ENCODE measurements at regions not wholly inside any gene's neighbourhood (a gene's known extent, or its start where the extent isn't known, plus 50 kb on each side); places are given as distances from the start of the nearest gene placed in this dataset.
"Not testable (repeated sequence)": the region's sequence is repeated elsewhere in the genome, so short reads cannot be mapped to it uniquely, and the experiment has no call there.

DNA sequence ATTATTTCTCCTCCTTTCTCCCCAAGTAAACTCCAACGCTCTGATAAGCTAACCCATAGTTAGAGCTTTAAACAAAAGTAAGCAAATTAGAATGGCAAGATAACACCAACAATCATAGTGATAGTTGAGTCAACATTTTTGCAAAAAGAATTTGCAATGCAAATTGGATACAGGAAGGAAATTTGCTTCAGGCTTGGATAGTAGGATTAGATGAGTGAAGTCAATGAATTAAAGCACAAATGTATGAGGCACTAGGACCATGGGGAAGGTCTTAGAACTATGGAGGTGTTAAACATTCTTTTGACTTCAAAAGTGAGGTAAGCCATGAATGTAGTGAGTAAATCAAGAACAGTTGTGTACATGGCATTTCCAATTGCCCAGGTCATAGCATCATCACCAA is 289.8 kb upstream of the GRAMD2B start:
- no peak for DNase-seq

DNA sequence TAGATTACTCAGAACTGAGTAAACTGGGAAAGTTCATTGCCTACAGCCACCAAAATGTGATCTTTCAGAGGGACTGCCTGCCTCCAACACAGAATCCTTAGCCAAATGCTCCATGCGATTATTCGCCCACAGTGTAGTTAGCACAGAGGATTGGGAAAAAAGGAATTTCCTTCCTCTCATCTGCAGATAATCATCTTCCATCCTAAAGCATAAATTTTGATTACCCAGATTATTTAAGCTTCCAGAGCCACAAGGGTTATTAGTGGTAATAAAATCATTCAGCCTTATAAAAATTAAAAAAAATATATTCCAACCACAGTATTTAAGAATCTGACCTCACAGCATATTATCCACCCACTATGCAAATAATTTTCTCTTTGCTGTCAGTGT is 285.3 kb upstream of the GRAMD2B start:
- DNase-seq: no peak

DNA sequence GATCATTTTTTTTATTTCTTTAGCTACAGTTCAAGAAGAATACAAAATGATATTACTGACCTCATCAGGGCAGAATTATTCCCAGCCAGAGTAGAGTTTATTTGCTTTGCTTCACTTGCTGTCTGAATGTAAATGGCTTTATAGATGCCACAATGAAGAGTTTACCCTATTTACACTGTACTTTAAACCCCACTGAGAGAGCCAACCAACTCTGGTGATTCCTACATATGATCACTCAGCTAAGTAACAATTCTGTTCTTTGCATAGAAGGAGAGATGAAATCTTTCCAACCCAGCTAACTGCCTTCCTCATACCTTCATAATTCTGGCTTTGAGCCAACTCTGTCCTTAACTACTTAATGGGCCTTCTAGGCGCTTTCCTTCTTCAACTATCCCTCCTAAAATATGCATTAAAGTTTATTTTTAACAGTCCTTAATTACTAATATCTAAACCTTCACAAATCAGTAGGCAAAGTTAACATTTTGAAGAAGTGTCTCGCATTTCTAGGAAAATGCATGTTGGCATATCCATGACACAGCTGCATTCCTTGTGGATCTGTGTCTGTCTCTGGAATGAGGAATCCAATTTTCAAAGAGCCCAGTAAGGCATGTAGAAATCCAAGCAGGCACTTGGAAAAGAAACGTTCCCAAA is 284.8 kb upstream of the GRAMD2B start:
- DNase-seq: no peak

DNA sequence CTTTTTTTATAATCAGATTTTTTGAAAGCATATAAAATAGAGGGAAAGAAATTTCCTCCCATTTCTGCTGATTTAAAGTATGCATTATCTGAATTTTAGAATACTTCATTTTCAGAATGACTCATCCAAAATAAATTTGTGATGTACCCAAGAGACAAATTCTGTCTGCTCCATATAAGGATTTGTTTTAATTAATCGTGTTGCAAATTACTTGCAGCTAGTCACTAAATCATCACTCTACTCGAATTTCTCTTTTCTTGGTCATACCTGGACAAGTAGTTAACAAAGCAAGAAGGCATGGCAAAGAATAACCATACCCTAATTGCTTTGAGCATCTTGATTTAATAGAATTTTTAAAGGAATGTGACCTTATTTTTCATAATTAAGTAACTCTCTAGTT is 284.1 kb upstream of the GRAMD2B start:
- no peak for DNase-seq

DNA sequence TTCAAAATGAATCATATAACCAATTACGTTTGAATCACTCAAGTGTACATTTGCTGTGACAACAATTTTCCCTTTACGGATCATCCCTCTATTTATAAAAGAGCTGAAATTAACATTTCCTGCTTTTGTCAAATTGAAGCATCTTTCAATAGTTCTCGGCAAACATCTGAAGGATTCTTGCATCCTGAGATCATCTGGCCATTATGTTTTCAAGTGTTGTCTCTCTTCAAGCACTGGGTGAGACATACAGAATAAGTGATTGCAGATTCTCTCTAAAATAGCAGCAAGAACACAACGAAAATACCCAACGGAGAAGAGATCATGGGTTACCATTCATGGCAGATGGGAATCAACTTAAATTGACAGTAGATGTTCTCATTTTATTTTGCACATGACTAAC is 283.4 kb upstream of the GRAMD2B start:
- no peak for DNase-seq

DNA sequence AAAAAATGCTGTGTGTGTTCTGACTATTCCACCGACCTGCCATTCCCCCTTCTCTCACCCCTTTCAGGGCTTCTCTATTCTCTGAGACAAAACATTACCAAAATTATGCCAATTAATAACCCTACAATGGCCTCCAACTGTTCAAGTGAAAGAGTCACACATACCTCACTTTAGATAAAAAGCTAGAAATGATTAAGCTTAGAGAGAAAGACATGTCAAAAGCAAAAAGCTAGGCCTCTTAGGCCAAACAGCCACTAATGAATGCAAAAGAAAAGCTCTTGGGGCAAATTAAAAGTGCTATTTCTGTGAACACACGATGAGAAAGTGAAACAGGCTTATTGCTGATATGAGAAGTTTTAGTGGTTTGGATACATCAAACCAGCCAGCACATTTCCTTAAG is 279.6 kb upstream of the GRAMD2B start:
- no peak for DNase-seq

DNA sequence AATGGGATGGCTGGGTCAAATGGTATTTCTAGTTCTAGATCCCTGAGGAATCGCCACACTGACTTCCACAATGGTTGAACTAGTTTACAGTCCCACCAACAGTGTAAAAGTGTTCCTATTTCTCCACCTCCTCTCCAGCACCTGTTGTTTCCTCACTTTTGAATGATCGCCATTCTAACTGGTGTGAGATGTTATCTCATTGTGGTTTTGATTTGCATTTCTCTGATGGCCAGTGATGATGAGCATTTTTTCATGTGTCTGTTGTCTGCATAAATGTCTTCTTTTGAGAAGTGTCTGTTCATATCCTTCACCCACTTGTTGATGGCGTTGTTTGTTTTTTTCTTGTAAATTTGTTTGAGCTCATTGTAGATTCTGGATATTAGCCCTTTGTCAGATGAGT is 272.9 kb upstream of the GRAMD2B start:
- not testable (repeated sequence) for DNase-seq

DNA sequence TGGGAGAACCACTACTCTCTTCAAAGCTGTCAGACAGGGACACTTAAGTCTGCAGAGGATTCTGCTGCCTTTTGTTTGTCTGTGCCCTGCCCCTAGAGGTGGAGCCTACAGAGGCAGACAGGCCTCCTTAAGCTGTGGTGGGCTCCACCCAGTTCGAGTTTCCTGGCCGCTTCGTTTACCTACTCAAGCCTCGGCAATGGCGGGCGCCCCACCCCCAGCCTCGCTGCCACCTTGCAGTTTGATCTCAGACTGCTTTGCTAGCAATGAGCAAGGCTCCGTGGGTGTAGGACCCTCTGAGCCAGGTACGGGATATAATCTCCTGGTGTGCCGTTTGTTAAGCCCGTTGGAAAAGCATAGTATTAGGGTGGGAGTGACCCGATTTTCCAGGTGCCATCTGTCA is 267.9 kb upstream of the GRAMD2B start:
- DNase-seq: not testable (repeated sequence)

DNA sequence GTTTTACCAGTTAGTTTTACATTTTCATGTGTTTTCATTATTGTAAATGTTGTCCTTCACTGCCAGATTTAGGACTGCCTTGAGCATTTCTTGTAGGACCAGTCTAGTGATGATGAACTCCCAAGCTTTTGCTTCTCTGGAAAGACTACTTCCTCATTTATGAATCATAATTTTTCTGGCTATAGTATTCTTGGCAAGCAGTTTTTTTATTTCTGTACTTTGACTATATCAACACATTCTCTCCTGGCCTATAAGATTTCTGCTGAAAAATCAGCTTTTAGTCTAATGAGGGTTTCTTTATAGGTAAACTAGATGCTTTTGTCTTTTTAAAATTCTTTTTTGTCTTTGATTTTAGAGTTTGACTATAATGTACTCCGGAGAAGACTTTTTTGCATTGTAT is 256.8 kb upstream of the GRAMD2B start:
- no peak for DNase-seq

DNA sequence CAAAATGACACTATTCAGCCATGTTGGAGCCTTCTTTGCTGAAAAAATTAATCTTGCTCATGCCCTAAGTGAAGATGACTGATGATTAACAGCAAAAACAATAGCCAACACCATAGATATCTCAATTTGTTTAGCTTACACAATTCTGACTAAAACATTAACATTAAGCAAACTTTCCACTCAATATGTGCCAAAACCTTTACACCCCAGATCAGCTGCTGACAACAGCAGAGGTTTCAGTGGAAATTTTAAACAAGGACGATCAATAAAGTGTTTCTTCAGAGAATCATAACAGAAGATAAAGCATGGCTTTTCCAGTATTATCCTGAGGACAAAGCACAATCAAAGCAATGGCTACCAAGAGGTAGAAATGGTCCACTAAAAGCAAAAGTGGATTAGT is 254.4 kb upstream of the GRAMD2B start:
- DNase-seq: no peak

DNA sequence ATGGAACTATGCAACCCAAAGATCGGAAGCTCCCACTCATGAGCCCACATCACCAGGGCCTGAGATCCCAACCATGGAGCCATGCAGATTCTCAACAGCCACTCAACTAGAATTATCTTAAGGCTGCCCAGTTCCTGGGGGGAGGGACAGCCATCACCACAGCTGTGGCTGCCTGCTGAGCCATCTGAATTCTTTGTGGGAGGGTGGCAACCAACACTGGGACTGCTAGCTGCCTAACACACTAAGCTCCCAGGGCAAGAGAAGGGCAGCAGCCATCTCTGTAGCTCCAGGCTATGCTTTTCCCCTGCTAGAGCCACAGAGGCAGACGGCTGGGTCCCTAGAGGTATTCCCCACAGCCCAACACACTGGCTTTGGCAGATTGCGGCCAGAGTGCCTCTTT is 251.3 kb upstream of the GRAMD2B start:
- no peak for DNase-seq

DNA sequence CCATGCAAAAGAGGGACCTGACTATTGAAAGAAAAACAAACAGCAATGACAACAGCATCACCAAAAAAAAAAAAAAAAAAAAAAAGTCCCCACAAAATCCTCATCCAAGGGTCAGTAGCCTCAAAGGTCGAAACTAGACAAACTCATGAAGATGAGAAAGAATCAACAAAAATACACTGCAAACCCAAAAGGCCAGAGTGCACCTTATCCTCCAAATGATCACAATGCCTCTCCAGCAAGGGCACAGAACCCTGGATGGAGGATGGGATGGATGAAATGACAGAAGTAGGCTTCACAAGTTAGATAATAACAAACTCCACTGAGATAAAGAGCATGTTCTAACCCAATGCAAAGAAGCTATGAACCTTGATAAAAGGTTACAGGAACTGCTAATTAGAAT is 250.4 kb upstream of the GRAMD2B start:
- DNase-seq: no peak

DNA sequence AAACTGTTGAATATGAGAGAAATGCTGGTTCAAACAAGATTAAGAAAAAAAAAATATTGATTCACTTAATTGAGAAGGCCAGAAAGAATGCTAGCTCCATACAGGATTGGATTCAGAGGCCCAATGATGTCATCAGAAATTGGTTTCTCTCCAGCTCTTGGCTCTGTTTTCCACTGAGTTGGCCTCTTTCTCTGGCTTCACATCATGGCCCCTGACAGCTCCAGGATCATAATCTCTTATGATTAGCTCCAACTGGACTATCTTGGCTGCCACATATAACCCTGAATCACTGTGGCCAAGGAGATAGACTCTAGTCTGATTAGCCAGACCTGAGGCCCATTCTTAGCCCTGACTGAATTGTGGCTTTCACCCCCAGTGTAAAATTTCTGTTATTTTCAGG is 244.7 kb upstream of the GRAMD2B start:
- DNase-seq: no peak

DNA sequence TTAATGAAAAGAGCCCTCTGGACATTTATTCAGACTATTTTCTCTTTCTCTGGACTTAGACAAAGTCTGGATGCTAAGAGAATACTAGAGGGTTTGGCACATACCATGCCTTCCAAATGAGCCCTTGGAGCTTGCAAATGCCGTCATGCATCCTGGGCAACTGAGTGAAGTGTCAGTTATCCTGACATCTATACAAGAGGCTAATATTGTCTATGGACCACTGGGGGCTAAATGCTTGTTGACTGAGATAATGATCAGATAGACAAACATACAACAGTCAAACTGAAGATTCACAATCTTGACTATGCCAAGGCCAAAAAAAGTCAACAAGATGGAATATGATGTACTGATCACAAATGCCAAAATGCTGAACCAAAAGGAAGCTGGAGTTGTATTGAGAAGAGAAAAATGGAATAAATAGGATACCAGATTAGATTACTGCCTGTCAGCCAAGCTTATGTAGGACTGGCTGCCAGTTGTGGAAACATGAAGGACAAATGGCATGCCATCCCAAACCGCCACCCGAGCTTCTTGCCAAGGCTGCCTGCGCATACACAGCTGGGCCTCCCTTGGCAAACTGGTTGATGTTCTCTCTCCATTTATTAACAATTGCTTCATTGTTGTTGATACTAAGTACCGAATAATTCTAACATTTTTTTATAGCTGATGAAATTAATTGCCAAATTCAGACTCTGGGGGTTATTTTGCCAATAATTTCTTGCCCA is 240.1 kb upstream of the GRAMD2B start:
- DNase-seq: no peak

DNA sequence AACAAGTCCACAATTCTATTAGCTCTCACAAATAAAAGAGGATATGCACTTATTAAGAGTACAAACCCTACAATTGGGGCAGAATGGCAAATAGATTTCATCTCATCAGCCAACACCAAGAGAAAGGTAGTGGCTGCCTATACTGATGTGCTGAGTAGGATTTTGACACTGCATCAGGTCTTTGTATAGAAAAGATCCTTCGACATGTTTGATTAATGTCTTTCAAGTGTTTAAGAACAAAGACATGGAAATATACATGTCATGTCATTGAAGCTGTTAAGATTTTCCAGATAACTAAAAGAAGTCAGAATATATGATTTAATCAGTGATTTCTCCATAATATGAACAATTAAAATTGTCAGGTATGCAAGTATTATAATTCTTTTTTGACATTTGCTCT is 238.7 kb upstream of the GRAMD2B start:
- DNase-seq: no peak

DNA sequence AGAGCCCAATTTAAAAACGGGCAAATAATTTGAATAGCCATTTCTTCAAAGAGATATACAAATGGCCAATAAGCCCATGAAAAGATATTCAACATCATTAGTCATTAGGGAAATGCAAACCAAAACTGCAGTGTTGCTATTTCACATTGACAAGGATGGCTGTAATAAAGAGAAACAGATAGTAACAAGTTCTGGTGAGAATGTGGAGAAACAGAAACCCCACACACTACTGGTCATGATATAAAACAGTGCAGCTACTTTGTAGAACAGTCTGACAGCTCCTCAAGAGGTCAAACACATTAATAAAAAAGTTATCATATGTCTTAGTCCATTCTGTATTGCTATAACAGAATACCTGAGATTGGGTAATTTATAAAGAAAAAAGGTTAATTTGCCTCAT is 237.0 kb upstream of the GRAMD2B start:
- DNase-seq: no peak

DNA sequence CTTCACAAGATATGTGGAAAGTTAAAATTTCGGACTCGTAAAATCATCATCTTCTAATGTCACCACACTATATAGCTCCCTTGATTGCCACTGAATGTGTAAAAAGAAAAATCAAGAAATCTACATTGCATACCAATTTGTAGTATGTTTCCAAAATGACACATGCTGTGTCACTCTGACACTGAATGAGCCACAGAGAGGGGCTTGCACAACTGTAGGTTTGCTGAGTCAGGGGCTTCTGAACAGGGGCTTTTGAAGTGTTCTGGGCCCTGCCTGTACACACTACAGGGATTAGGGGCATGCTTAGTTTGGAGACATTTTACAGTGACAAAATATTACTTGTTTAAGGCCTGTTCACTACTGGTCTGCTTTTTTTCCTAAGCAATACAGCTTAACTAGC is 234.4 kb upstream of the GRAMD2B start:
- DNase-seq: no peak

DNA sequence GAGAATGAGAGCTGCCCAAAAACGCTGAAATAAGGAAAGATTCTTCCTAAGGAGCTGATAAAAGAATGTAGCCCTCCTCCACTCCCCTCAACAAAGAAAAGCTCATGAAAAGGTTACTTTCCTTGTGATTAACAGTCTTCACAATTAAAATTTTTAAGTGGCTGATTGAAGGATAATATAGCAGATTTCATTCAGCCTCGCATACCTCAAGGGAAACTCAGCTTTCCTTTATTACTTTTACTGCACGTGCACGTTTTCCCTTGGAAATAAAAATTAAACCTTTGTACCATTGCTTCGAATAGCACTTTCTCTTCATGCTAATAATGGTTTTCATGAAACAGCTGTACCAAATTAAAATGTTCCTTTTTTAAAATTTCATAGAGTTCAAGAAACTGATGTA is 234.0 kb upstream of the GRAMD2B start:
- no peak for DNase-seq

DNA sequence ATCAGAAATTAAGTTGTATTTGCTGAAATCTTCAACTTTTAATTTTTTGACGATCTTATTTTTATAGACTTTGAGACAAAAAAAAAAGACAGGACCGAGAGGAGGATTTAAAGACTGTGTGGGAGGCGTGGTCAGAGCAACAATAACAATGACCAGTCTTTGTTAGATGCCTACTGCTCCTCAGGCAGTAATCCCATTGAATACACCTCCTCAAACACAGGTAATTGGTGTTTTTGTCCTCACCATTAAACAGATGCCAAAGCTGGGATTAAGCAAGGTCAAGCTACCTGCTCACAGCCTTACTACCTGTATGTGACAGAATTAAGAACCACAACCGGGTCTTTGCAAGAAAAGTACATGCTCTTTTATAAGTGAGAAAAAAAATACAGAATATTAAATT is 233.3 kb upstream of the GRAMD2B start:
- no peak for DNase-seq

DNA sequence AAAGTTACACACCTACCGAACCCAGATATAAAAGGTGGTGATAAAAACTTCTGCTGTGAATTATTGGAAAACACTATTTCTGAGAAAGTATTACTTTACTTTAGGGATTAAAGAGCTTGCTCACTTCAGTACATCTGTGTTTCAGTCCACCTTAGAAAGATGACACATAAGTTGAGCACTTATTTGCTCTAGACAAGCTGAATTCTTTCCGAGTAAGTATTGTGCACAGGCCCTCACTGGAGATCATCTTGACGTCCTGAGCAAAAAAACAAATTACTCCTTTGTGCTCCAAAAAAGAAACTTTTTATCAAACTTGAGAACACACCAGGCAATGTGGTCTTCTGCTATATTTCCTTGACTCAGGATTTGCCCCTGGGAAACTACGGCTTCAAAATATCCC is 231.0 kb upstream of the GRAMD2B start:
- no peak for DNase-seq

DNA sequence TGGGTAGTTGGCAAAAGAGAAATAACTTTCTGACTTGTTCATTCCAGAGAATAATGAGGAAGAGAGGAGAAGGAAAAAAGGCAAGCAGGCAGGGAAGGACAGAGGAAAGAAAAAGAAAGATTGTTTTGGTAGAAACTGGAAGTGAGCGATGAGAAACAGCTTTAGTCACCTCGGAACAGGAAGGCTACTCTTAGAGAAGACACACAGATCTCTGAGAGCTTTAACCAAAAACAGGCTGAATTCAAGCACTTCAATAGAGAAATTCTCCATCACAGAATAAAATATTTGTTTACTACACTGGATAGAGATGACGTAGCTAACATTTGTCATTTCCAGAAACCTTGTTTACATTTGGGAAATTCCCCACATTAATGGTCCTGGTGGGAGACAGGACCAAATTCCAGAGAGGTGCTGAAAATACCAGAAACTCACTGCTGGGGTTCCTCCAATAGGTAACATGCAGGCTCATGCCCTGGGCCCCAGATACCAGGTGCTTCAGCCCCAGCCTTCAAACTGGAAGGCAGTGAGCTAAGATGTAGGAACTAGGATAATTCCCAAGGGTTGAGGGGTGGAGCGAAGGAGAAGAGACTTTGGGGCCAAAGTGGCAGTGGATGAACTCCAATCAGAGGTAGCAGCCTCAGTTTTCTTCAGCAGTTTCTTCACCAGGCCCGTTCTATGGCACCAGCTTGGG is 227.7 kb upstream of the GRAMD2B start:
- DNase-seq: no peak

DNA sequence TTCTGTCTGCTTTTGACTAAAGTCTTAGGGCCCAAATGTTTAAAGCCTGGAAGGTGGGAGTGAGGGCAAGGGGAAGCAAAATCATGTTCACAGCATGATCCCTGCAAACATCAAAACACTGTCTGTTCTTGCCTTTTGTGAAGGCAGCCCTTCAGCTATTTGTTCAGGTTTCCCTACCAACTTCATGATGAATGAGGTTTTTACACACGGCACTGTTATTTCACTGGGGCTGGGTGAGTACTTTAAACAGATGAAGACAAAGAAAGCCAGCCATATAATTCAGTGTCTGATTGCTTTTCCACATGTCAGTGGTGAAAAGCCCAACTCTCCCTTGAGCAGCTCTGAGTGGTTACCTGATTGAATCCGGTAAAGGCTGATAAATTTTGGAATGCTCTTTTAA is 224.7 kb upstream of the GRAMD2B start:
- no peak for DNase-seq

DNA sequence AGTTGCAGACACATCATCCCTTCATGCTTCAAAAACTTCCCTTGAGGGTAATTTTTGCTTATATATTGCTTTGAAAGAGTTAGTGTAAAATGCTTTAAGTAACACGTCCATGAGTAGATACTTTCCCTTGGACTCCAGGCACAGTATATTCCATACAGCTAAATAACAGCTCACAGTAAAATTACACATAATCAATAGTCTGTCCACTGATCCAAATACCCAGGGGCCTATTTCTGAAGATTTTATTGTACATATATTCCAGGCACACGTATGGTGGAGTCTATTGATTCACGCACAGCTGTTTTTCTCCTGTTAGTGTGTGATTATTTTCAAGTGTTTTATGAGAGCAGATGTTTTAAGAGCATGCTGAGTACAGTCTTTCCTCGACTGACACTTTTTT is 223.7 kb upstream of the GRAMD2B start:
- DNase-seq: no peak

DNA sequence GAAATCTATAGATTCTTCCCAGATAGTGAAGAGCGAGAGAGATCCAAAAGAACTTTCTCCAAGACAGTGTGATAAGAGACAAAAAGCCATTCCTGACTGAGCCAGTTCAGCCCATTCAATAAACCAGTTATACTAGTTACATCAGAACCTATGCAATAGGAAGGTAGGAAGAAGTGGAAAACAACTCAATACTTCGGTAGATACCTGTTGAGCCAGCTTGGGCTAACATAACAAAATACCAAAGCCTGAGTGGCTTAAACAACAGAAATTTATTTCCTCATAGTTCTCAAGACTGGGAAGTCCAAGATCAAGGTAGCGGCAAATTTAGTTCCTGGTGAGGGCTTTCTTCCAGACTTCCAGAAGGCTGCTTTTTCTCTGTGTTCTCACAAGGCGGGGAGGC is 214.5 kb upstream of the GRAMD2B start:
- no peak for DNase-seq

DNA sequence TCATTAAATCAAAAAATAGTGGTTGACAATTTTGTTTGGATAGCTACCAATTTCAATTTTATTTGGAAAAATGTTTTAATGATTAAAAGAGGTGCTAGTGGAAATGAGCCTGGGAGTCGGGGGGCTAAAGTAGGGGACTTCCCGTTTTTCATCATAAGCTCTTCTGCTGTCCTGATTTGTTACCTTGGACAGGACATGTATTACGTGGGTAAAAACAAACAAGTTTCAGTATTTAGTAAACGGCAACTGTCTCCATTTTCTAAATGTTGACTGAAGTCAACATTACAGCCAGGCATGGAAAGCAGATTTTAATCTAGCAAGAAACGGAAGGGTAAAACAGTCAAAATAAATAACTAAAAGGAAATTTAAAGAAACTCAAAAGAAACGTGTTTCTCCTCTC is 212.3 kb upstream of the GRAMD2B start:
- DNase-seq: no peak
